ENCODE measurements at regions not wholly inside any gene's neighbourhood (a gene's known extent, or its start where the extent isn't known, plus 50 kb on each side); places are given as distances from the start of the nearest gene placed in this dataset.

- Histone ChIP-seq H3K4me1 (ENCODE audit: control insufficient read depth in 1 of 2, insufficient read depth in 2 of 2, low read depth in 1 of 2, low read length in 1 of 2) (no peaks in the 10 kb centered on the region), H4K20me1 (ENCODE audit: insufficient read depth) (0 out of 2 replicates have a peak, but pooled peaks cover 4% of the 10 kb centered on the region), H3K9me3 (no peaks in the 10 kb centered on the region), H3K9me2 (no peaks in the 10 kb centered on the region), H3K27ac (ENCODE audit: low read depth in 2 of 2, low read length in 1 of 2) (no peak overlapping the region), H3K27me3 (ENCODE audit: insufficient read depth) (no peaks in the 10 kb centered on the region), H3K4me3 (ENCODE audit: low read depth in 2 of 2, low read length in 1 of 2) (no peak overlapping the region), H3K4me2 (no peak overlapping the region), H2AFZ (ENCODE audit: low read depth) (no peak overlapping the region), H3K9ac (no peak overlapping the region), H3F3A (replicated peaks; ENCODE audit: insufficient read depth) (no peaks in the 10 kb centered on the region), H3K36me3 (replicated peaks in 1 of 2; ENCODE audit: control insufficient read depth in 1 of 2, insufficient read depth in 2 of 2, low read length in 1 of 2) (no peaks in the 10 kb centered on the region), H3K79me2 (ENCODE audit: insufficient read depth) (no peaks in the 10 kb centered on the region)
- CTCF ChIA-PET: no interaction called here
- POLR2A ChIA-PET: no interaction called here
- DNase-seq: no peak
- WGBS (ENCODE audit: low lambda C conversion rate): 5% methylated on average over 5 of the region's 5 CpGs
- no peak for TF ChIP-seq YY1 (IDR thresholded peaks at IDR 0.05; ENCODE audit: low read depth)
- no peak for TF ChIP-seq GATA2 (CRISPR knock-in tag; IDR thresholded peaks at IDR 0.05)
- TF ChIP-seq FOXJ3 (CRISPR knock-in tag; IDR thresholded peaks at IDR 0.05): no peak
- no peak for TF ChIP-seq SIN3A (IDR thresholded peaks at IDR 0.05; ENCODE audit: borderline replicate concordance, low read depth, low read length)
- no peak for TF ChIP-seq NFIC (IDR thresholded peaks at IDR 0.05; ENCODE audit: borderline replicate concordance)
- TF ChIP-seq EZH2phosphoT487 (IDR thresholded peaks at IDR 0.05; ENCODE audit: borderline replicate concordance, low read depth): no peak
- no peak for TF ChIP-seq MEF2A (IDR thresholded peaks at IDR 0.05; ENCODE audit: borderline replicate concordance, low read depth)
- TF ChIP-seq, protein P1, sequence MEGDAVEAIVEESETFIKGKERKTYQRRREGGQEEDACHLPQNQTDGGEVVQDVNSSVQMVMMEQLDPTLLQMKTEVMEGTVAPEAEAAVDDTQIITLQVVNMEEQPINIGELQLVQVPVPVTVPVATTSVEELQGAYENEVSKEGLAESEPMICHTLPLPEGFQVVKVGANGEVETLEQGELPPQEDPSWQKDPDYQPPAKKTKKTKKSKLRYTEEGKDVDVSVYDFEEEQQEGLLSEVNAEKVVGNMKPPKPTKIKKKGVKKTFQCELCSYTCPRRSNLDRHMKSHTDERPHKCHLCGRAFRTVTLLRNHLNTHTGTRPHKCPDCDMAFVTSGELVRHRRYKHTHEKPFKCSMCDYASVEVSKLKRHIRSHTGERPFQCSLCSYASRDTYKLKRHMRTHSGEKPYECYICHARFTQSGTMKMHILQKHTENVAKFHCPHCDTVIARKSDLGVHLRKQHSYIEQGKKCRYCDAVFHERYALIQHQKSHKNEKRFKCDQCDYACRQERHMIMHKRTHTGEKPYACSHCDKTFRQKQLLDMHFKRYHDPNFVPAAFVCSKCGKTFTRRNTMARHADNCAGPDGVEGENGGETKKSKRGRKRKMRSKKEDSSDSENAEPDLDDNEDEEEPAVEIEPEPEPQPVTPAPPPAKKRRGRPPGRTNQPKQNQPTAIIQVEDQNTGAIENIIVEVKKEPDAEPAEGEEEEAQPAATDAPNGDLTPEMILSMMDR (IDR thresholded peaks at IDR 0.05): no peak
- no peak for TF ChIP-seq TAF1 (IDR thresholded peaks at IDR 0.05; ENCODE audit: borderline replicate concordance, low read depth, low read length)
- TF ChIP-seq, protein P2, sequence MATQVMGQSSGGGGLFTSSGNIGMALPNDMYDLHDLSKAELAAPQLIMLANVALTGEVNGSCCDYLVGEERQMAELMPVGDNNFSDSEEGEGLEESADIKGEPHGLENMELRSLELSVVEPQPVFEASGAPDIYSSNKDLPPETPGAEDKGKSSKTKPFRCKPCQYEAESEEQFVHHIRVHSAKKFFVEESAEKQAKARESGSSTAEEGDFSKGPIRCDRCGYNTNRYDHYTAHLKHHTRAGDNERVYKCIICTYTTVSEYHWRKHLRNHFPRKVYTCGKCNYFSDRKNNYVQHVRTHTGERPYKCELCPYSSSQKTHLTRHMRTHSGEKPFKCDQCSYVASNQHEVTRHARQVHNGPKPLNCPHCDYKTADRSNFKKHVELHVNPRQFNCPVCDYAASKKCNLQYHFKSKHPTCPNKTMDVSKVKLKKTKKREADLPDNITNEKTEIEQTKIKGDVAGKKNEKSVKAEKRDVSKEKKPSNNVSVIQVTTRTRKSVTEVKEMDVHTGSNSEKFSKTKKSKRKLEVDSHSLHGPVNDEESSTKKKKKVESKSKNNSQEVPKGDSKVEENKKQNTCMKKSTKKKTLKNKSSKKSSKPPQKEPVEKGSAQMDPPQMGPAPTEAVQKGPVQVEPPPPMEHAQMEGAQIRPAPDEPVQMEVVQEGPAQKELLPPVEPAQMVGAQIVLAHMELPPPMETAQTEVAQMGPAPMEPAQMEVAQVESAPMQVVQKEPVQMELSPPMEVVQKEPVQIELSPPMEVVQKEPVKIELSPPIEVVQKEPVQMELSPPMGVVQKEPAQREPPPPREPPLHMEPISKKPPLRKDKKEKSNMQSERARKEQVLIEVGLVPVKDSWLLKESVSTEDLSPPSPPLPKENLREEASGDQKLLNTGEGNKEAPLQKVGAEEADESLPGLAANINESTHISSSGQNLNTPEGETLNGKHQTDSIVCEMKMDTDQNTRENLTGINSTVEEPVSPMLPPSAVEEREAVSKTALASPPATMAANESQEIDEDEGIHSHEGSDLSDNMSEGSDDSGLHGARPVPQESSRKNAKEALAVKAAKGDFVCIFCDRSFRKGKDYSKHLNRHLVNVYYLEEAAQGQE (IDR thresholded peaks at IDR 0.05; ENCODE audit: low read depth, low read length): no peak
- TF ChIP-seq EP300 (IDR thresholded peaks at IDR 0.05; ENCODE audit: borderline replicate concordance in 1 of 2, low read depth in 1 of 2, low read length in 1 of 2): no peak
- no peak for TF ChIP-seq RFX5 (IDR thresholded peaks at IDR 0.05; ENCODE audit: low read length)
- TF ChIP-seq, protein P3, sequence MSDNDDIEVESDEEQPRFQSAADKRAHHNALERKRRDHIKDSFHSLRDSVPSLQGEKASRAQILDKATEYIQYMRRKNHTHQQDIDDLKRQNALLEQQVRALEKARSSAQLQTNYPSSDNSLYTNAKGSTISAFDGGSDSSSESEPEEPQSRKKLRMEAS (IDR thresholded peaks at IDR 0.05; ENCODE audit: low read depth): no peak
- no peak for TF ChIP-seq CHD2 (IDR thresholded peaks at IDR 0.05; ENCODE audit: low read length, partially characterized antibody)
- TF ChIP-seq GABPA (IDR thresholded peaks at IDR 0.05; ENCODE audit: low read depth): no peak
- no peak for TF ChIP-seq IRF3 (IDR thresholded peaks at IDR 0.05; ENCODE audit: low read depth, low read length)
- no peak for TF ChIP-seq TCF12 (IDR thresholded peaks at IDR 0.05)
These were observed 233.6 kb upstream of the PPP1R3A start for GRCh38 chr7:114152314-114152938.

All from SK-N-SH (cell line).